OCI-LY1 (cell line): ENCODE measurements at regions not wholly inside any gene's neighbourhood (a gene's known extent, or its start where the extent isn't known, plus 50 kb on each side); places are given as distances from the start of the nearest gene placed in this dataset.

Source experiments
- EZH2 ChIP-seq: fragments of 200-600 bp; sonication (generic), shearing (Covaris generic); IDR thresholded peaks from 2 replicates; pipeline ENCODE4 v1.8.0; 2017; ENCODE audit warnings: borderline replicate concordance, mixed run types, mild to moderate bottlenecking, antibody characterized with exemption, low read length, moderate library complexity, mixed read lengths
- TF ChIP-seq, protein P1 (sequence below): fragments of 200-600 bp; sonication (generic), shearing (Covaris generic); IDR thresholded peaks from 2 replicates; pipeline ENCODE4 v1.5.1; 2017; ENCODE audit warnings: mild to moderate bottlenecking, antibody characterized with exemption, low read length, moderate library complexity, mixed read lengths

- TF ChIP-seq, protein P1, sequence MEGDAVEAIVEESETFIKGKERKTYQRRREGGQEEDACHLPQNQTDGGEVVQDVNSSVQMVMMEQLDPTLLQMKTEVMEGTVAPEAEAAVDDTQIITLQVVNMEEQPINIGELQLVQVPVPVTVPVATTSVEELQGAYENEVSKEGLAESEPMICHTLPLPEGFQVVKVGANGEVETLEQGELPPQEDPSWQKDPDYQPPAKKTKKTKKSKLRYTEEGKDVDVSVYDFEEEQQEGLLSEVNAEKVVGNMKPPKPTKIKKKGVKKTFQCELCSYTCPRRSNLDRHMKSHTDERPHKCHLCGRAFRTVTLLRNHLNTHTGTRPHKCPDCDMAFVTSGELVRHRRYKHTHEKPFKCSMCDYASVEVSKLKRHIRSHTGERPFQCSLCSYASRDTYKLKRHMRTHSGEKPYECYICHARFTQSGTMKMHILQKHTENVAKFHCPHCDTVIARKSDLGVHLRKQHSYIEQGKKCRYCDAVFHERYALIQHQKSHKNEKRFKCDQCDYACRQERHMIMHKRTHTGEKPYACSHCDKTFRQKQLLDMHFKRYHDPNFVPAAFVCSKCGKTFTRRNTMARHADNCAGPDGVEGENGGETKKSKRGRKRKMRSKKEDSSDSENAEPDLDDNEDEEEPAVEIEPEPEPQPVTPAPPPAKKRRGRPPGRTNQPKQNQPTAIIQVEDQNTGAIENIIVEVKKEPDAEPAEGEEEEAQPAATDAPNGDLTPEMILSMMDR, result no peak
- no peak for TF ChIP-seq EZH2
These were observed 233.1 kb upstream of the FOXF1 start for GRCh38 chr16:86277221-86277620.
